HG02623 (cell line): ENCODE measurements at regions not wholly inside any gene's neighbourhood (a gene's known extent, or its start where the extent isn't known, plus 50 kb on each side); places are given as distances from the start of the nearest gene placed in this dataset.
"Not testable (repeated sequence)": the region's sequence is repeated elsewhere in the genome, so short reads cannot be mapped to it uniquely, and the experiment has no call there.

Experiments
- ATAC-seq: cut with Tn5 transposase; IDR thresholded peaks from one replicate; pipeline ENCODE4 v1.9.1; 2021; ENCODE audit warnings: moderate library complexity; ENCODE audit not compliant: unreplicated experiment

DNA sequence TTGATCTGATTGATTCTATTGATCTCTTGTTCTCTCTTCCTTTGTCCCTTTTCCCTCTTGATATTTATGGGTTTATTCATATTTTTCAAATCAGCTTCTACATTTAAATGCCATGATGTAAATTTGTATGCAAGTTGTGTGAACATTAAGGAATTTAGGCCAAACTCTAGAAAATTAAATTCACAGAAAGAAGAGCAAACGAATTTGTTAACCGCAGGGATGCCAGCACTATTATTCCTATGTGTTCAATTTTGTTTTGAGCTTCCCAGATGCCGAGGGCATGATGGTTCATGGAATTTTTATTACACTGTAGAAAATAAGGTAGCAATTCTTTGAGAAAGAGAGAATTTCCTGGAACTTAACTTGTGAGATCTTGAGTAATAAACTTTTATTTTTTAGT, 220.9 kb downstream of the BUB3 start:
- no peak for ATAC-seq

DNA sequence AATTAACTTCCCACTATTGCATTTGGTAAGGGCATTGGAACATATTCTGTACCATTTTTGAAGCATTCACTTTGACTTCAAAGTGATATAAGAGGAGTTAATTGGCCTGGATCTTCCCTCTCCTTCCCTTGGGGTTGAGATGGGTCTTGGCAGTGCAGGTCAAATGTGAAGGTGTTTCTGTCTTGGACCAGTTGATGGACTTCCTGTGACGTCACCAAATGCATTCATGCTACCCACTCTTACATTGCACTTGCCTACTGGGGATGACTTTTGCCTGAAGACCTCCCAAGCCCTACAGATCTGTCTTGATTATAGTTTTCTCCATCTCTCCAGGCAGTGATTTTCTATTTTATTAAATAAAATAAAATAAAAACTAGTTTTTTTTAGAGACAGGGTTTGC, 221.5 kb downstream of the BUB3 start:
- no peak for ATAC-seq

DNA sequence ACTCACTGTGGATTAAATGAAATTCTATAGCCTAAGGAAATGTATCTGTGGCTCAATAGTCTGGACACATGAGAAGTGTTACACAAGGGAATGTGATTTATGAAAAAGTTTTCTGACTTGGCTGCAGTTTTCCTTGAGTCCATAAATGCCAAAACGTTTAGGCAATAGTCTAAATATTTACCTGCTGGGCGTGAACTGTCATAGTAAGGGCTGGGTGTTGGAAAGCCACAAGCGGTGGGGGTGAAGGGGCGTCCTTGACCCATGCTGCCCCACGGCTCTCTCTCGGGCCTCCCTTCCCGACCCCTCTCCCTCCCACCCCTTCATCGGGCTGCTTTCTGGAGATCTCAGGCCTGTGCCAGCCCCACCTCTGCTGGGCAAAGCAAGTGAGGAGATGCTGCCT, 223.7 kb downstream of the BUB3 start:
- no peak for ATAC-seq

DNA sequence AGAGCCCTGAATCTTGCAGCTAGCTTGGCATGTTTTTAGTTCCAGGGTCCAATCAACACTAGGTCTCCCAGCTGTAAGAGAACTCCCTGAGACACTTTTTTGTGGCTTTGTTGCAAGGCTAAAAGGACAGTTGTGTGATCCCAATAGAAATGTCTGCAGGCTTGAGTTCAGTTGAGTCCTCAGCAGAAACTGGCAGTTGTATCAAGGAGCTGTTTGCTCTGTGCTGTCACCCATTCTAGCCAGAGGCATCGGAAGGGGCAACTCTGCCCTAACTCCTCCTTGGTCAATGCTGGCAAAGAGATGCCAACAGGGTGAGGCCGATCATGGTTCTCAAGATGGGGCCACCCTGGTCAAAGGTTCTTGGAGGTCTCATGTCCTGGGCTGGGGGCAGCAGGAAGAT, 224.1 kb downstream of the BUB3 start:
- ATAC-seq: no peak

DNA sequence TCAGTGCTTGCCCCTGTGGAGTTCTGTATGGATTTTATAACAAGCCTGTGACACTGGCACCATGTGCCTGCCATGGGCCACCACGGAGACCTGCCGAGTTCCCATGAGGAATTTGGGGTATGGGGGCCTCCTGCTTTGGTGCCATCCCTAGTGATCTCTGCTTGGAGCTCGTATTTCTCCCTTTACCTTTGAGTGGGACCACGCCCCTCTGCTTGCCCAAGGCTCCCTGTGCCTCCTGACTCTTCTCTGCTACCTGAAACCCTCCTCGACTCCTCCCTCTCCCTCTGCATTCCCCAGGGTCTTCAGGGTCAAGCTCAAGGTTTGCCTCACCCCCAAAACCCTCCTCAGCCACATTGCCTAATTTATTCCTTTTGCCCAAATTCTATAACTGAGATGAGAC, 225.0 kb downstream of the BUB3 start:
- ATAC-seq: no peak

DNA sequence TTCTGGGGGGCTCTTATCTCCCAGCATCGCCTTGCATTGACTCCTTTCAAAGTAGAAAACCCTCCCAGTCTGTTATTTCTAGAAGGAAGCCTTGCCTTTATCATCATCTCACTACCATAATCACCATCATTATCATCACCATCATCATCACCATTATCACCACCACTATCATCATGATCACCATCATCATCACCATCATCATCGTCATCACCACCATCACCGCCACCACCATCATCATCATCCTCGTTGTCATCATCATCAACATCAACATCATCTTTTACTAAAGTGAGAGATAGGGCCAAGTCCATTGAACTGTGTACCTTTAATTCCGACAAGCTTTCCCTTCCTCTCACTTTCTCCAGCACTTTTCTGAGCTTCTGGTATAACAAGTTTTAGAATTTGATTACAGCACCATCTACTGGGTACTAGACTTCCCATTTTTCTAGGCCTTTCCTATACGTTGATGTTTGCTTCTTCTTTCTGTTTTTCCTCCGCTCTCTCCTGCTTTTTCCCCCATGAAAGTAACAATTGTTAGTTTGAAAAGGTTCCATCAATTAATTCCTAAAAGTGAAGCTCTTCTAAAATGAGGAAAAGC, 226.4 kb downstream of the BUB3 start:
- no peak for ATAC-seq

DNA sequence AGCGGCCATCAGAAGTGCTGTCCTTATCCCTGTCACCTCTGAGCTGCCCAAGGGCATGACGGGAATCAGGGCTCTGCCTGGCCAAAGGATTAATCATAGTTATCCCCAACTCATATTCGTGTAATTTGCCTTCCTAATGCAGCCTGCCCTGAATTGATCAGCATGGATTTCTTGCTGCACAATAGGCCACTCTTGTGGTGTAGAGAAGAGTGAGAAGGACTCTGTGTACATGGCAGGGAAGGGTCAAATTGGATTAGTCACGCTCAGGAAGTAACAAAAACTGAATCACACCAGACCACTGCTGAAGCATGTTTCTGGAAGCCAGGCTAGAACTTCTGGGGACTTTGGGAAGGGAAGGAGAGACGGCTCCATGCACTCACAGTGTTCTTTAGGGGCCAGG, 227.0 kb downstream of the BUB3 start:
- ATAC-seq: no peak

DNA sequence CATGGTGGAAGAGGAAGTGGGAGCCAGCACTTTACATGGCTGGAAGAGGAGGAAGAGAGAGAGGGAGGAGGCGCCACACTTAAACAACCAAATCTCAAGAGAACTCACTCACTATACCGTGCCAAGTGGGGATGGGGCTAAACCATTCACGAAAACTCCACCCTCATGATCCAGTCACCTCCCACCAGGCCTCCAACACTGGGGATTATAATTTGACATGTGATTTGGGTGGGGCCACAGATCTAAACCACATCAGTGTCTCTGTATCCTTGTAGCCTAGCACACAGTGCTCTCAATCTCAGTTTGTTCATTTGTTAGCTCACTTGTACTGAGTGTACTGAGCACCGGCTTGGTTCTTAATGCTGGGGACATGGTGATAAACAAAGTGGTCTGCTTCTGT, 228.3 kb downstream of the BUB3 start:
- no peak for ATAC-seq

DNA sequence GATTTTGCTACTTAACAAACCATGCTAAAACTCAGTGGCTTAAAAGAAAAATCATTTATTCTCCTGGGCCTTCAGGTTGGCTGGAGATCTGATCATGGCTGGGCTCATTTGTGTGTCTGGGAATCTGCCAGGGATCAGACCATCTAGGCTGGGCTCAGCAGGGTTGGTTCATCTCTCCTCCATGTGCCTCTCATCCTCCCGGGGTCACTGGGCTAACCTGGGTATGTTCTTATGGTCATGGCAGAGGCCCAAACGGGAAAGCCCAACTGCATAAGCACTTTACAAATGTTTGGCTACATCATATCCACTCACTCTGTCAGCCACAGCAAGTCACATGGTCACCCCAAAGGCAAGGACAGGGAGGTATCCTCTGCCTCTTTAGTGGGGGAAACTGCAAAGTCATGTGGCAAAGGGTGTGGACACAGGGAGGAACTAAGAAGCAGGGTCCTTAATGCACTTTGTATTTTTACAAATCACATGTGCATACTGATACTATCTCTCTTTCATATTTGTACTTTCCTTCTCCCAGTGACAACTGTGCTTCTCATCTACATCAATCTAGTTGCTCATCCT, 231.4 kb downstream of the BUB3 start:
- ATAC-seq: no peak

DNA sequence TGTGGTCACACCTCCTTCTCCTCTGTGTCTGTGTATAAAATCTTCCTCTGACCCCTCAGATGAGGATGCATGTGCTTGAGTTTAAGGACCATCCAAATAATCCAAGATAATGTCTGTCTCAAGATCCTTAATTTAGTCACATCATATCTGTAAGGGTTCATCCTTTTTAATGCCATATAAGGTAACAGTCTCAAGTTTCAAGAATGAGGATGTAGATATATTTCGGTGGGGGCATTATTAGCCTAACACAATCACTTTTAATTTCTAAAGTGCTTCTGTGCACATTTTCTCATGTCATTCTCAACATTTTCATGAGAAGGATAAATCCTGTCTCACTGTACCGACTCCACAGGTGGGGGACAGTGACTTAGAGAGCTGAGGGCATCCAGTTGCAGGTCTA, 235.3 kb downstream of the BUB3 start:
- ATAC-seq: no peak

DNA sequence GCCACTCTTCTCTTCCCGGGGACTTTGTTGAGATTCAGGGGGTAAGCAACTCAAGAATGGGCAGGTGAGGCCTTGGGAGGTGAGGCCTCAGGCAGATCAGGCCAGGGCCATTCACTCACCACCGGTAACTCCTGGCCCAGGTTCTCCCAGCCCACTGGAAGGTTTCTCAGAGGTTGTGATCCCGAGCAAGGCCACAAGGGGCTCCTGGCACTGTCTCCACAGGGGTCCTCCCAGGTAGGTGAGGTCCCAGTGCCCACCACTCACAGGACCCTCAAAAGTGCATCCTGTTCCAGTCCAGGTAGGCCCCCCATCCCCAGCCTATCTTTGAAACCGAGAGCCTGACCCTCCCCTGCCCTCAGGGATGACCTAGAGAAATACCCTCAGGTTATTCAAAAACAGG, 236.1 kb downstream of the BUB3 start:
- no peak for ATAC-seq

DNA sequence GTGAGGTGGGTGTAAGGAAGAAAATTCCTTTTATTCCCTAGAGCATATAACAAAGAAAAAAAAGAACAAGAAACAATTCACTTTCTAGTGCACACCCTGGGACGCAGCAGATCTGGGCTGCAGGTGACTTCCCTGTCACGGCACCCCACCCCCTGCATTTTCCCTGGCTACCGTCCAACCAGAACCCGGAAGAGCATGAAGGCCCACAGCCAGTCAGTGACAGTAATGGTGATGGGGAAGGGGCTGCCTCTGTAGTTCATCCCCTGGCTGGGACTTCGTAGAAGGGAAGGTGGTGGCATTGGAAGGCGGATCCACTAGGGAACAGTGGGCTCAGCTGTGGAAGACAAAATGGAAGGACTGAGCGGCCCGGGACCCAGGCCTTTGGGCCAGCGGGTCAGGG, 236.7 kb downstream of the BUB3 start:
- ATAC-seq: no peak

DNA sequence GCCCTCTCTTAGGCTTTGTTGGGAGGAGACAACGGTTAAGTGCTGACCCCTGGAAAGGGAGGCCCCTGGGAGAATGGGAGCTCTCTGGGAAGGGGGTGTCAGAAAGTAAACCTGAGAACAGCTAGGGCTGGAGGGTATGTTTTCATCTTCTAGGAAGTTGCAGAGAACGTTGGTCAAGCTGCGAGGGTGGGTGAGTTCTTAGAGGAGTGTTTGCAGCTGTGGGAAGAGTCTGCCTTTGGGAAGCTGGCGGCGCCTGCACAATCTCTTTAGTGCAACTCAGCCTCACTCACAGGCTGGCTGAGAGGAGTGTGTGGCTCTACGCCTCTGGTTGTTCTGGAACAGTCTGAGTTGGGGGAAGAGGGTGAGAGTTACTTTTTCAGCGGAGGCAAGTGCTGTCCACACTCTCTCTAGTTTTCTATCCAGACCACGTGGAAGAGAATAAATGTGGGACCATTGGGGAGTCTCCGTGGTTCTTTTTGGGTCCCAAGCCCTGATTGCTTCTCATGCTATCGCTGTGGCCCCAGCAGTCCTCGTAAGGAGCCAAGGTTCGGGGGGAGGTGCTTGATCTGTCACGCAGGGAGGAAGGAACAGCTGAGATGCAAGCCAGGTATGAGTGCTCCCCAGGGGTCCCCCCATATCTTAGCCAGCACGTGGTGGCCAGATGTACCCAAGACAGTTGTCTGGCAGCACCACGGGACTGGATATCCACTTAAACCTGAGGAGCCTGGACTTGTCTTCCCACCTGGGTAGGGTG, 237.2 kb downstream of the BUB3 start:
- ATAC-seq: peak; percentile 18

DNA sequence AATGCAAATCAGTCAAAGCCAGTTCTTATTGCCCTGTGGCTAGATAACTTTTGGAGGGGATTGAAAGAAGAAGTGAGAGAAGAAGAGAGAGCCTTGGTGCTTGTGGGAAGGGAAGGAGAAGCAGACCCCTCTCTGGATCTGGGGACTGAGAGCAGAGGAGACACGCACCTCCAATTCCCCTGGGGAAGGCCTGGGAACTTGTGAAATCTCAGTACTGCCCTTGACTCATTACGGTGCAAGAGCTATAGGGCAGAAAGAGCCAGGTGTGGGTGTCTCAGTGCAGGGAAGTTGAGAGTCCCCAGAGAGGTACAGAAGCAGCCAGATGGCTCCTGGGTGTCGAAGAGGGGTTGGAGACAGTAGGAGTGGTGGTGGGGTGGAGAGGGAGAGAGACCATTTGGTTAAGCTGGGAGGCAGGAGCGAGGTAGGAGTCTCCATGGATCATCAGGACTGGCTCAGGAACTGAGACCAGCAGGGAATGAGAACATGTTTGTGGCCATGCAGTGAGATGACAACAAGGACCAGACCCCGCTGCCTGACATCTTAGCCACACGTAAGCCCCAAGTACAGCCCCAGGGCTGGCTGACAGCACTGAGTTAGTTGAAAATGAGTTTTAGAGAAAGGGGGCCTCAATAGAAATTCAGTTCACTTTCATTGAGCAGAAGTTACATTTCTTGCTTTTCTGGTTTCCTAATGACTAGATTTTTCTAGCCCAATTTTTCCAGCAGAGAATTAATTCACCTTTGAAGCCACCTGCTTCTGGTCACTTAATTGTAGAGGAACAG, 238.2 kb downstream of the BUB3 start:
- peak; percentile 89 for ATAC-seq

DNA sequence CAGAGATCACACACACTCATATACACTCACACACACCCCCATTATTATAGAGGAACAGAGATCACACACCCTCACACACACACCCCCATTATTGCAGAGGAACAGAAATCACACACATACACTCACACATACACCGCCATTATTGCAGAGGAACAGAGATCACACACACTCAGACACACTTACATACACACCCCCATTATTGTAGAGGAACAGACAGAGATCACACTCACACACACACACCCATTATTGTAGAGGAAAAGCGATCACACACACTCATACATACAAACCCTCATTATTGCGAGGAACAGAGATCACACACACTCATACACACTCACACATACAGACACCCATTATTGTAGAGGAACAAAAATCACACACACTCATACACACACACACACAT, 239.0 kb downstream of the BUB3 start:
- no peak for ATAC-seq

DNA sequence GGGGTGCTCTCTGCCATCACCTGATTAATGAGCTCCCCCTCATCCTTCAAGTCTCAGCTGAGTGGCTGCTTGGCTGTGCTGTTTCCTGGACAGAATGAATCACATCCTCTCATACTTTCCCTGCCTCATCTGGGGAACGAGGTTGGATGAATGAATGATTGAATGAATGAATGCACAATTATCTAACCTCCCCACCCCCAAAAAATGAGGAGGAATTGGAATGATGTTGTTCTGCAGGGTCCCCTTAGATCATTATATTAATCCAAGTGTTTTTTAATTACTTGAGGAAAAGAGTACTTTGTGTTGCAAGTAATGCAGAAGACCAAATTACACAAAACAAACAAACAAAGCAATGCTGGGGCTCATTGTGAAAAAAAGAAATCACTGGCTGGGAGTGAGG, 240.2 kb downstream of the BUB3 start:
- ATAC-seq: no peak

DNA sequence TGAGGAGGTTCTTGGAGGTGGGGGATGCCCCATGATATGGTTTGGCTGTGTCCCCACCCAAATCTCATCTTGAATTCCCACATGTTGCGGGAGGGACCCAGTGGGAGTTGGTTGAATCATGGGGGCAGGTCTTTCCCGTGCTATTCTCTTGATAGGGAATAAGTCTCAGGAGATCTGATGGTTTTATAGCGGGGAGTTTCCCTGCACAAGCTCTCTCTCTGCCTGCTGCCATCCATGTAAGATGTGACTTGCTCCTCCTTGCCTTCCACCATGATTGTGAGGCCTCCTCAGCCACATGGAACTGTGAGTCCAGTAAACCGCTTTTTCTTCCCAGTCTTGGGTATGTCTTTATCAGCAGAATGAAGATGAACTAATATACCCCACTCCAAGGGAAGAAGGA, 241.0 kb downstream of the BUB3 start:
- not testable (repeated sequence) for ATAC-seq

DNA sequence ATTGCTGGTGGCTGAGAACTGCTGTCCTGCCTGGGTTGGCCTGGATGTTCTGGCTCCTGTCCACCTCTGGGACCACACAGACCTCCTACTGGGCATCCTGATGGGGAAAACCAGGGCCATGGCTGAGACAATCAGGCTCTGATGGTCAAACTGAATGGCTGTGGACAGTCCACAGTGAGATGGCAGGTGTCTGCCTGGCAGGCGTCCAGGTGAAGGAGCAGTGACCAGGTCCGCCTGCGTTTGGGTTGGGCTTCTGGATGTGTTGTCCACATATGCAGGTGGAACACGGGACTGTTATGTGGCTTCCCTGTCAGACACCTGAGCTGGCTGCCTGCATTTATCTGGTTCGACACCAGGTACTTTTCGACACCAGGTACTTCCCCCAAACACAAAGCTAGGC, 241.7 kb downstream of the BUB3 start:
- no peak for ATAC-seq

DNA sequence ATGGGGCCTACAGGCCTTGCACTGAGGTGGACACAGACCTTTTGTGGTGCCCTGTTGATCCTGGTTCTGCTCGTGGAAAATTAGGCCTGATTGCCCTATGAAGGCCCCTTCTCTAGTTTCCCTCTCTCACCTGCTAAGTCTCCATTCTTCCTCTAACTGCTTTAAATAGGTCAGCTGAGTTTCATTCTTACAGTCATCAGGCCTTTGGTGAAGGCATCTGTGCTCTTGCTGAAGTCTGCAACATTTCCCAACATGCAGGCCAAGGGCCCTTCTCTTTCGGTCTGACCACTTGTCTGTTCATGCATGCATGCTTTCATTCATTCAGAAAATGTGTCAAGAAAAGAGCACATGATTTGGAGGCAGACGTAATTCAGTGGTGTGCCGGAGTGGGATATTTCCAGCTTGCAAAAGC, 244.0 kb downstream of the BUB3 start:
- peak; percentile 73 for ATAC-seq

DNA sequence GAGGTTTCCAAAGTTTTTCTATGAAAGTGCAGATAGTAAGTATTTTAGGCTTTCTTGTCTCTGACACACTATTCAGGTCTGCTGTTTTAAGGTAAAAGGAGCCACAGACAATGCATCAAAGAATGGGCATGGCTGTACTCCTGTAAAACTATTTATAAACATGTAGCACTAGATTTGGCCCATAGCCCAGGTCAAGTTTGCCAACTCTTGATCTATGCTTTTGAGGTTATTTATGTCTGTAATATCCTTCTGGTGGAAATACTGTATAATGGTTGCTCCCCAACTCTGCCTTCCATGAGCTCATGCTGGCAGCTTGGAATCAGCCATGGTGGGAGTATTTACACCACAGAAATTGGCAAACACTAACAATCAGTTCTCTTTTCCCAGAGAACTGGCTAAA, 244.6 kb downstream of the BUB3 start:
- ATAC-seq: no peak

DNA sequence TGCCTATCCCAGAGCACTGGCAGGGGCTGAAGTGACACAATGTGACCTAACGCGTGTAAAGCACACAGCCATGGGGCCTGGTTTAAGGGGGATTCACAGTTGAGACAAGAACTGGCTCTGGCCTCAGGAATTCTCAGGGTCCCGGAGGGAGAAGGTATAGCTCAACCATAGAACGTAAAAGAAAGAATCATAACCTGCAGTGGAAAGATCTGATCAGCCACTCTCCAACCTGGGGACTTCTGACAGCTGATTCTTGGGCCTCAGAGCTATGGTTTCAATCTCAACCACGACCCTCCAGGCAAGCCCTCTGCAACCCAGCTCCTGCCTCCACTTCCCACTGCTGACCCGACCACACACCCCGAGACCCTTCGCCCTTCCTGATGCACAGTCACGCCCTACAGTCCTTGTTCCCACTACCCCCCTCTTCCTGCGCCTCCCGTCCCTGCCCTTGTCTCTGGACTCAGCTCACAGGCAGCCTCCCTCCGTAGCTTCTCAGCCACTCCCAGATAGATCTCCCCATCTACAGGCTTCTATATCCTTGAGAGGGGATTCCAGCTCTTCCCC, 245.2 kb downstream of the BUB3 start:
- ATAC-seq: no peak

DNA sequence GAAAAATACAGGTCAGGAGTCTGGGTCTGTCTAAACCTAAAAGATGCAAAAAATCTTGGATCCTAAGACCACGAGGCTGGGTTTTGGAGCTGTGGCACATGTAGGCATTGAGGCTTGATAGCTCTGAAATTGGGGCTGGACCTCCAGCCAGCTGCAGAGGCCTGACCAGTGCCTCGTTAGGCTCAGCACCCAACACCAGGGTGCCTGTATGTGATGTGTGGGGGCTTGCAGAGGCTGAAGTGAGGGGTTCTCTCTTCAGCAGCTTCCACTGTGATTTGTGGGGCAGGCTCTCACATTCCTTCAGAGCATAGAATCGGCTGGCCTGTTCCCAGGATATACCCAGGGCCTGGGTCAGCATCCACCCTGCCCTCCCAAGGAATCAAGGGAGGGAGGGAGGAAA, 247.8 kb downstream of the BUB3 start:
- no peak for ATAC-seq
